SU-DHL-6 (cell line): ENCODE measurements at regions not wholly inside any gene's neighbourhood (a gene's known extent, or its start where the extent isn't known, plus 50 kb on each side); places are given as distances from the start of the nearest gene placed in this dataset.

Experiments
- H2AFZ ChIP-seq: fragments of 200-600 bp; sonication (generic); 2 replicates; pipeline ENCODE4 v1.6.1; 2014; ENCODE audit warnings: low read depth, mild to moderate bottlenecking, moderate library complexity, mixed read lengths, antibody characterized with exemption, low read length; ENCODE audit not compliant: severe bottlenecking
- H3F3A ChIP-seq: fragments of 200-600 bp; shearing (Covaris generic); 2 replicates; pipeline ENCODE4 v1.6.0; 2016; ENCODE audit warnings: antibody characterized with exemption, mild to moderate bottlenecking; ENCODE audit not compliant: insufficient read depth
- H3K27ac ChIP-seq: fragments of 200-600 bp; sonication (generic); 2 replicates; pipeline ENCODE4 v1.5.1; 2016; ENCODE audit warnings: low read depth, mild to moderate bottlenecking, low read length, moderate library complexity, mixed read lengths
- H3K27me3 ChIP-seq: fragments of 200-600 bp; sonication (generic), shearing (Covaris generic); 2 replicates; pipeline ENCODE4 v1.6.0; 2014; ENCODE audit warnings: mild to moderate bottlenecking, low read length
- H3K36me3 ChIP-seq: fragments of 200-600 bp; sonication (generic); 2 replicates; pipeline ENCODE4 v1.6.1; 2014; ENCODE audit warnings: mild to moderate bottlenecking, low read length, mixed read lengths
- H3K4me2 ChIP-seq: fragments of 300-600, 200-600 bp; shearing (Covaris generic), sonication (generic); 2 replicates; pipeline ENCODE4 v1.6.0; 2014; ENCODE audit warnings: low read length, low read depth, mild to moderate bottlenecking; ENCODE audit not compliant: poor library complexity, severe bottlenecking
- H3K4me3 ChIP-seq: fragments of 200-600 bp; sonication (generic); 2 replicates; pipeline ENCODE4 v1.5.1; 2014; ENCODE audit warnings: antibody characterized with exemption, low read length, mild to moderate bottlenecking, mixed read lengths; ENCODE audit not compliant: insufficient read depth, poor library complexity, severe bottlenecking
- H3K79me2 ChIP-seq: fragments of 200-600 bp; sonication (generic); 2 replicates; pipeline ENCODE4 v1.6.1; 2014; ENCODE audit warnings: mild to moderate bottlenecking, low read length, moderate library complexity; ENCODE audit not compliant: insufficient read depth
- H3K9ac ChIP-seq: fragments of 200-600 bp; sonication (generic); 2 replicates; pipeline ENCODE4 v1.7.0; 2014; ENCODE audit warnings: mild to moderate bottlenecking, low read length
- H3K9me2 ChIP-seq: fragments of 200-600 bp; sonication (generic); replicated peaks from 2 replicates; pipeline ENCODE4 v1.6.1; 2014; ENCODE audit warnings: low read length; ENCODE audit not compliant: insufficient read depth
- H3K9me3 ChIP-seq: fragments of 200-600 bp; sonication (generic); 2 replicates; pipeline ENCODE4 v1.6.1; 2014; ENCODE audit warnings: low read length, mixed read lengths; ENCODE audit not compliant: insufficient read depth
- H4K20me1 ChIP-seq: fragments of 200-600 bp; sonication (generic); 2 replicates; pipeline ENCODE4 v1.6.1; 2014; ENCODE audit warnings: low read depth, mild to moderate bottlenecking, antibody characterized with exemption, low read length, moderate library complexity, mixed read lengths
- CTCF ChIP-seq: fragments of 200-600 bp; sonication (generic); IDR thresholded peaks from one replicate; pipeline ENCODE4 v1.5.1; 2017; ENCODE audit warnings: antibody characterized with exemption, mild to moderate bottlenecking, low read length, moderate library complexity; ENCODE audit not compliant: insufficient read depth, poor library complexity, severe bottlenecking
- EZH2phosphoT487 ChIP-seq: fragments of 200-600 bp; sonication (generic), shearing (Covaris generic); conservative IDR thresholded peaks from 2 replicates; pipeline ENCODE4 v1.6.1; 2018; ENCODE audit warnings: mild to moderate bottlenecking, antibody characterized with exemption, low read length, moderate library complexity, mixed read lengths

GRCh38 chr11:110000850-110001249 is 92.3 kb upstream of the ZC3H12C start:
- Histone ChIP-seq H4K20me1 (no peaks in the 10 kb centered on the region), H3K27ac (no peak overlapping the region), H2AFZ (no peak overlapping the region), H3K36me3 (no peaks in the 10 kb centered on the region), H3K9me2 (no peaks in the 10 kb centered on the region), H3K4me3 (no peak overlapping the region), H3F3A (no peaks in the 10 kb centered on the region), H3K9me3 (no peaks in the 10 kb centered on the region), H3K4me2 (no peak overlapping the region), H3K27me3 (no peaks in the 10 kb centered on the region), H3K79me2 (no peaks in the 10 kb centered on the region), H3K9ac (no peak overlapping the region)
- no peak for TF ChIP-seq EZH2phosphoT487

- no peak overlapping the region for H3K27ac ChIP-seq
- H3K79me2 ChIP-seq, result no peaks in the 10 kb centered on the region
- no peak overlapping the region for H3K4me2 ChIP-seq
- no peaks in the 10 kb centered on the region for H3F3A ChIP-seq
- no peaks in the 10 kb centered on the region for H3K36me3 ChIP-seq
- H3K4me3 ChIP-seq, result no peak overlapping the region
- H3K27me3 ChIP-seq, result no peaks in the 10 kb centered on the region
- TF ChIP-seq CTCF (no peak), EZH2phosphoT487 (no peak)
- H2AFZ ChIP-seq, result no peak overlapping the region
- no peaks in the 10 kb centered on the region for H3K9me3 ChIP-seq
- H3K9me2 ChIP-seq, result no peaks in the 10 kb centered on the region
- no peaks in the 10 kb centered on the region for H4K20me1 ChIP-seq
- H3K9ac ChIP-seq, result no peak overlapping the region
Measured at GRCh38 chr11:110003426-110003825, 89.8 kb upstream of the ZC3H12C start.

- Histone ChIP-seq H3K9me2 (no peaks in the 10 kb centered on the region), H3K4me3 (no peak overlapping the region), H4K20me1 (no peaks in the 10 kb centered on the region), H3K9me3 (no peaks in the 10 kb centered on the region), H3K79me2 (no peaks in the 10 kb centered on the region), H3K27ac (no peak overlapping the region), H3K36me3 (no peaks in the 10 kb centered on the region), H3F3A (no peaks in the 10 kb centered on the region), H3K9ac (no peak overlapping the region), H2AFZ (no peak overlapping the region), H3K4me2 (no peak overlapping the region), H3K27me3 (no peaks in the 10 kb centered on the region)
- TF ChIP-seq CTCF, result no peak
- TF ChIP-seq EZH2phosphoT487, result no peak
Measured at GRCh38 chr11:110011595-110011994, 81.6 kb upstream of the ZC3H12C start.

- Histone ChIP-seq H3K27me3 (no peaks in the 10 kb centered on the region), H3K9me2 (no peaks in the 10 kb centered on the region), H3F3A (no peaks in the 10 kb centered on the region), H3K27ac (no peak overlapping the region), H3K4me2 (no peak overlapping the region), H3K4me3 (no peak overlapping the region), H4K20me1 (no peaks in the 10 kb centered on the region), H3K36me3 (no peaks in the 10 kb centered on the region), H3K9me3 (no peaks in the 10 kb centered on the region), H3K9ac (no peak overlapping the region), H3K79me2 (no peaks in the 10 kb centered on the region), H2AFZ (no peak overlapping the region)
- TF ChIP-seq CTCF (no peak), EZH2phosphoT487 (no peak)
Measured at GRCh38 chr11:110015695-110016094, 77.5 kb upstream of the ZC3H12C start.
